CD14-positive monocyte (primary cell): ENCODE measurements at regions not wholly inside any gene's neighbourhood (a gene's known extent, or its start where the extent isn't known, plus 50 kb on each side); places are given as distances from the start of the nearest gene placed in this dataset.
A peak's percentile ranks its signal among the peaks of the same experiment; 100 is the strongest.

Experiments
- DNase-seq, 3 donors: peaks; one replicate each; pipeline ENCODE4 v3.0.0-alpha.2; 2011 to 2022
- H2AFZ ChIP-seq: 2 replicates; pipeline ENCODE4 v1.6.0; 2012; ENCODE audit warnings: mild to moderate bottlenecking, low read depth, low read length, inconsistent platforms; ENCODE audit not compliant: insufficient read depth, poor library complexity, severe bottlenecking
- H3K27ac ChIP-seq, 2 donors: 1 replicate in 1 of 2; 2 replicates in 1 of 2; pipeline ENCODE4 v1.5.1; 2012 to 2013; ENCODE audit warnings: low read length in 2 of 2, control low read depth in 1 of 2, inconsistent platforms in 1 of 2, low read depth in 1 of 2, mild to moderate bottlenecking in 1 of 2
- H3K27me3 ChIP-seq, 2 donors: one replicate each; pipeline versions ENCODE4 v1.6.0 to v1.6.1; 2011 to 2013; ENCODE audit warnings: low read length in 2 of 2; ENCODE audit not compliant: control insufficient read depth in 2 of 2, insufficient read depth in 2 of 2
- H3K36me3 ChIP-seq, 2 donors: replicated peaks in 1 of 2; 1 replicate in 1 of 2; 2 replicates in 1 of 2; pipeline versions ENCODE4 v1.5.1 to v1.6.1; 2012 to 2013; ENCODE audit warnings: low read length in 2 of 2, control low read depth in 1 of 2, inconsistent platforms in 1 of 2, mild to moderate bottlenecking in 1 of 2; ENCODE audit not compliant: insufficient read depth in 2 of 2, control insufficient read depth in 1 of 2
- H3K4me1 ChIP-seq, 2 donors: 1 replicate in 1 of 2; 2 replicates in 1 of 2; pipeline versions ENCODE4 v1.5.1 to v1.6.1; 2012 to 2013; ENCODE audit warnings: low read length in 2 of 2, control low read depth in 1 of 2, inconsistent platforms in 1 of 2, mild to moderate bottlenecking in 1 of 2, moderate library complexity in 1 of 2; ENCODE audit not compliant: insufficient read depth in 2 of 2, control insufficient read depth in 1 of 2
- H3K4me2 ChIP-seq: replicated peaks from 2 replicates; pipeline ENCODE3; 2012; ENCODE audit warnings: low read length, moderate library complexity, mild to moderate bottlenecking; ENCODE audit not compliant: poor library complexity, severe bottlenecking; ENCODE audit errors: extremely low read depth
- H3K4me3 ChIP-seq, 3 experiments: fragments of 200-600 bp in 1 of 3; sonication (generic) in 1 of 3; replicated peaks in 1 of 3; 1 replicate in 2 of 3; 2 replicates in 1 of 3; pipeline ENCODE4 v1.5.1; 2011 to 2013; ENCODE audit warnings: low read length in 3 of 3, mild to moderate bottlenecking in 3 of 3, control low read depth in 2 of 3, low read depth in 2 of 3, inconsistent platforms in 1 of 3, moderate library complexity in 1 of 3
- H3K79me2 ChIP-seq: 2 replicates; pipeline ENCODE4 v1.6.0; 2012; ENCODE audit warnings: mild to moderate bottlenecking, control low read depth, inconsistent platforms, low read length, moderate library complexity; ENCODE audit not compliant: insufficient read depth
- H3K9ac ChIP-seq: 2 replicates; pipeline ENCODE4 v1.6.0; 2017; ENCODE audit warnings: low read length, mild to moderate bottlenecking; ENCODE audit not compliant: insufficient read depth, poor library complexity, severe bottlenecking
- H3K9me3 ChIP-seq, 2 donors: replicated peaks in 1 of 2; 1 replicate in 1 of 2; 2 replicates in 1 of 2; pipeline versions ENCODE4 v1.5.1 to v1.6.1; 2012 to 2013; ENCODE audit warnings: low read length in 2 of 2, control low read depth in 1 of 2; ENCODE audit not compliant: control insufficient read depth in 1 of 2, insufficient read depth in 1 of 2
- H4K20me1 ChIP-seq: 2 replicates; pipeline ENCODE4 v1.6.0; 2012; ENCODE audit warnings: mild to moderate bottlenecking, low read length, control low read depth, moderate library complexity; ENCODE audit not compliant: insufficient read depth
- H3K27ac Mint-ChIP-seq, 7 donors: one replicate each; pipeline ENCODE4 v1.8.0; 2020; ENCODE audit warnings: mild to moderate bottlenecking in 7 of 7, mixed read lengths in 7 of 7, moderate library complexity in 6 of 7, inconsistent platforms in 2 of 7
- H3K27me3 Mint-ChIP-seq, 3 donors: one replicate each; pipeline ENCODE4 v1.8.0; 2021 to 2022; ENCODE audit warnings: low read depth in 3 of 3, mild to moderate bottlenecking in 3 of 3, mixed read lengths in 3 of 3, moderate library complexity in 3 of 3, inconsistent platforms in 1 of 3
- H3K36me3 Mint-ChIP-seq, 2 donors: one replicate each; pipeline ENCODE4 v1.8.0; 2020; ENCODE audit warnings: mixed read lengths in 2 of 2, inconsistent platforms in 1 of 2, mild to moderate bottlenecking in 1 of 2
- H3K4me1 Mint-ChIP-seq: one replicate; pipeline ENCODE4 v1.8.0; 2020; ENCODE audit warnings: mild to moderate bottlenecking, mixed read lengths
- H3K4me3 Mint-ChIP-seq, 2 donors: one replicate each; pipeline ENCODE4 v1.8.0; 2020; ENCODE audit warnings: mild to moderate bottlenecking in 2 of 2, mixed read lengths in 2 of 2, moderate library complexity in 1 of 2
- H3K9me3 Mint-ChIP-seq, 7 donors: one replicate each; pipeline ENCODE4 v1.8.0; 2020 to 2022; ENCODE audit warnings: mixed read lengths in 7 of 7, mild to moderate bottlenecking in 6 of 7, moderate library complexity in 6 of 7, inconsistent platforms in 2 of 7
- CTCF ChIP-seq: fragments of 200-600 bp; IDR thresholded peaks from one replicate; pipeline ENCODE4 v1.8.0; 2022; ENCODE audit warnings: antibody characterized with exemption, mild to moderate bottlenecking
- WGBS: methylation state at CpG from one replicate; pipeline ENCODE4 v1.1.5; 2013; ENCODE audit warnings: missing lambda C conversion rate; ENCODE audit not compliant: insufficient coverage; 5-methylcytosine and 5-hydroxymethylcytosine counted together
- intact Hi-C, 2 donors: fragments of 100-400 bp; cut with micrococcal nuclease; formaldehyde crosslinking; loops; one replicate each; pipeline versions ENCODE4 v1.15.0 to v1.15.1; 2023

- Histone ChIP-seq H3K4me2 (no peak overlapping the region), H3K4me1 (peaks cover 67 to 79% of the 10 kb centered on the region in 2 donors), H3K36me3 (no peaks in the 10 kb centered on the region), H3K4me3 (no peak overlapping the region), H3K79me2 (no peaks in the 10 kb centered on the region), H3K9ac (no peak overlapping the region), H4K20me1 (no peaks in the 10 kb centered on the region), H3K27me3 (no peaks in the 10 kb centered on the region), H3K27ac (peak overlapping the region in 1 of 2 donors; percentile 73), H2AFZ (no peak overlapping the region), H3K9me3 (no peaks in the 10 kb centered on the region)
- DNase-seq = no peak
- no peak for TF ChIP-seq CTCF
- peaks cover 0 to 2% (median 0%) of the 10 kb centered on the region in 3 donors for H3K27me3 Mint-ChIP-seq
- H3K36me3 Mint-ChIP-seq = peaks cover 5 to 17% of the 10 kb centered on the region in 2 donors
- H3K27ac Mint-ChIP-seq = peak overlapping the region in 1 of 7 donors; percentile 4
- peaks cover 0 to 9% (median 3%) of the 10 kb centered on the region in 7 donors for H3K9me3 Mint-ChIP-seq
- H3K4me1 Mint-ChIP-seq = peaks cover 70% of the 10 kb centered on the region
- intact Hi-C loops = loop anchor here in 1 of 2 donors (5.0 to 10.0 kb wide), 3 partner anchors 33 to 285 kb away; no protein-coding TSS in a partner anchor
- no peak overlapping the region for H3K4me3 Mint-ChIP-seq
- WGBS = 86% methylated on average over 2 of the region's 4 CpGs
Observed at GRCh38 chr2:43099797-43100196, 126.6 kb downstream of the ZFP36L2 start.

GRCh38 chr2:43098539-43098938 is 127.9 kb downstream of the ZFP36L2 start:
- no peaks in the 10 kb centered on the region for H3K27me3 ChIP-seq
- H3K27ac ChIP-seq = peak overlapping the region; percentile 31 to 73
- Mint-ChIP-seq H3K9me3 (peaks cover 0 to 9% (median 2%) of the 10 kb centered on the region in 7 donors), H3K4me3 (no peak overlapping the region), H3K27ac (peak overlapping the region; percentile 45 to 91 (median 85)), H3K4me1 (peaks cover 63% of the 10 kb centered on the region), H3K27me3 (peaks cover 0 to 3% (median 0%) of the 10 kb centered on the region in 3 donors), H3K36me3 (peaks cover 7 to 11% of the 10 kb centered on the region in 2 donors)
- WGBS = 100% methylated on average over 2 of the region's 4 CpGs
- no peak overlapping the region for H3K4me2 ChIP-seq
- no peaks in the 10 kb centered on the region for H4K20me1 ChIP-seq
- no peaks in the 10 kb centered on the region for H3K9me3 ChIP-seq
- H2AFZ ChIP-seq = no peak overlapping the region
- no peaks in the 10 kb centered on the region for H3K36me3 ChIP-seq
- peak overlapping the region in 1 of 3 experiments; percentile 48 for H3K4me3 ChIP-seq
- H3K79me2 ChIP-seq = no peaks in the 10 kb centered on the region
- TF ChIP-seq CTCF = no peak
- no peak overlapping the region for H3K9ac ChIP-seq
- intact Hi-C loops = loop anchor here in 1 of 2 donors (5.0 kb wide), 1 partner anchor 34 kb away; no protein-coding TSS in a partner anchor
- H3K4me1 ChIP-seq = peaks cover 59 to 67% of the 10 kb centered on the region in 2 donors
- DNase-seq = no peak
